Esophagus squamous epithelium (tissue), 5 donors: ENCODE measurements at regions not wholly inside any gene's neighbourhood (a gene's known extent, or its start where the extent isn't known, plus 50 kb on each side); places are given as distances from the start of the nearest gene placed in this dataset.
A peak's percentile ranks its signal among the peaks of the same experiment; 100 is the strongest.

Experiments
- DNase-seq: peaks from one replicate; lab custom pipeline; 2025; lab: John Stamatoyannopoulos, UW
- H3K27ac ChIP-seq, 4 donors: fragments of 200-600 bp; sonication (generic); one replicate each; pipeline ENCODE4 v1.5.1; 2016 to 2019; ENCODE audit warnings: mild to moderate bottlenecking in 1 of 4
- H3K27me3 ChIP-seq, 4 donors: fragments of 200-600 bp; sonication (generic); 1 replicate in 3 of 4; 2 replicates in 1 of 4; pipeline versions ENCODE4 v1.5.1 to v1.6.0; 2017 to 2021; ENCODE audit warnings: antibody characterized with exemption in 1 of 4
- H3K36me3 ChIP-seq, 3 donors: fragments of 200-600 bp; sonication (generic); one replicate each; pipeline ENCODE4 v1.5.1; 2016 to 2019
- H3K4me1 ChIP-seq, 3 donors: fragments of 200-600 bp; sonication (generic); one replicate each; pipeline ENCODE4 v1.5.1; 2017 to 2019
- H3K4me3 ChIP-seq, 4 donors: fragments of 200-600 bp; sonication (generic); 1 replicate in 3 of 4; 2 replicates in 1 of 4; pipeline ENCODE4 v1.5.1; 2016 to 2019; ENCODE audit warnings: mild to moderate bottlenecking in 2 of 4, moderate library complexity in 1 of 4
- H3K9me3 ChIP-seq, 3 donors: fragments of 200-600 bp; sonication (generic); one replicate each; pipeline ENCODE4 v1.5.1; 2016 to 2019
- CTCF ChIP-seq, 6 experiments: fragments of 450-650 bp in 4 of 6; fragments of 200-600 bp in 2 of 6; sonication (generic) in 2 of 6; IDR thresholded peaks; one replicate each; pipeline ENCODE4 v1.5.1; 2016 to 2019; ENCODE audit warnings: antibody characterized with exemption in 6 of 6, mild to moderate bottlenecking in 4 of 6, moderate library complexity in 4 of 6
- POLR2A ChIP-seq, 4 donors: fragments of 450-650 bp; IDR thresholded peaks; one replicate each; pipeline ENCODE4 v1.6.1; 2017; ENCODE audit warnings: antibody characterized with exemption in 4 of 4, mild to moderate bottlenecking in 4 of 4, moderate library complexity in 3 of 4
- WGBS, 2 donors: methylation state at CpG; one replicate each; pipeline ENCODE4 v1.1.5; 2018; 5-methylcytosine and 5-hydroxymethylcytosine counted together
- intact Hi-C: fragments of 100-400 bp; cut with DNase I; formaldehyde crosslinking; loops from one replicate; pipeline ENCODE4 v1.15.0; 2022
- donor health status: DM: yes; HTN: yes; CAD: no.

- H3K27ac ChIP-seq, result no peak overlapping the region
- H3K27me3 ChIP-seq, result no peaks in the 10 kb centered on the region
- no peaks in the 10 kb centered on the region for H3K4me1 ChIP-seq
- H3K36me3 ChIP-seq, result no peaks in the 10 kb centered on the region
- H3K9me3 ChIP-seq, result no peaks in the 10 kb centered on the region
- H3K4me3 ChIP-seq, result no peak overlapping the region
- no peak for DNase-seq
- TF ChIP-seq POLR2A (IDR thresholded peaks at IDR 0.05) (no peak), CTCF (IDR thresholded peaks at IDR 0.05) (no peak)
- 45 to 66% methylated on average over 2 of the region's 2 CpGs for WGBS, 2 donors
- intact Hi-C loops, result no loop called here
Observed at GRCh38 chr14:42441615-42442014, 834.9 kb downstream of the LRFN5 start.

- H3K27me3 ChIP-seq, result no peaks in the 10 kb centered on the region
- TF ChIP-seq POLR2A (IDR thresholded peaks at IDR 0.05), result no peak
- no peak for TF ChIP-seq CTCF (IDR thresholded peaks at IDR 0.05)
- intact Hi-C loops, result no loop called here
- no peak for DNase-seq
- no peaks in the 10 kb centered on the region for H3K36me3 ChIP-seq
- no peak overlapping the region for H3K27ac ChIP-seq
- H3K9me3 ChIP-seq, result no peaks in the 10 kb centered on the region
- H3K4me1 ChIP-seq, result no peaks in the 10 kb centered on the region
- no peak overlapping the region for H3K4me3 ChIP-seq
- WGBS, 2 donors, result 71 to 79% methylated on average over 5 of the region's 5 CpGs
Observed at GRCh38 chr14:42437809-42438208, 831.1 kb downstream of the LRFN5 start.

GRCh38 chr14:42429401-42429800, 822.7 kb downstream of the LRFN5 start:
- Histone ChIP-seq H3K9me3 (no peaks in the 10 kb centered on the region), H3K4me1 (peaks cover 0 to 12% (median 7%) of the 10 kb centered on the region in 3 donors), H3K36me3 (no peaks in the 10 kb centered on the region), H3K27ac (peak overlapping the region; percentile 21 to 75 (median 68)), H3K27me3 (no peaks in the 10 kb centered on the region), H3K4me3 (no peak overlapping the region)
- intact Hi-C loops, result no loop called here
- DNase-seq, result no peak
- TF ChIP-seq CTCF (IDR thresholded peaks at IDR 0.05), result no peak
- TF ChIP-seq POLR2A (IDR thresholded peaks at IDR 0.05), result no peak
- WGBS, 2 donors, result 21 to 26% methylated on average over 2 of the region's 2 CpGs

GRCh38 chr14:42428996-42429395, 822.3 kb downstream of the LRFN5 start:
- TF ChIP-seq CTCF (IDR thresholded peaks at IDR 0.05), result no peak
- TF ChIP-seq POLR2A (IDR thresholded peaks at IDR 0.05), result no peak
- intact Hi-C loops, result no loop called here
- Histone ChIP-seq H3K36me3 (no peaks in the 10 kb centered on the region), H3K4me1 (peaks cover 0 to 12% (median 7%) of the 10 kb centered on the region in 3 donors), H3K27ac (peak overlapping the region in 3 of 4 donors; percentile 66 to 75 (median 71)), H3K4me3 (no peak overlapping the region), H3K9me3 (no peaks in the 10 kb centered on the region), H3K27me3 (no peaks in the 10 kb centered on the region)
- WGBS, 2 donors, result 0 to 30% methylated on average over 1 of the region's 1 CpG
- DNase-seq, result no peak

- Histone ChIP-seq H3K36me3 (no peaks in the 10 kb centered on the region), H3K27me3 (no peaks in the 10 kb centered on the region), H3K9me3 (no peaks in the 10 kb centered on the region), H3K4me1 (peaks cover 0 to 8% (median 4%) of the 10 kb centered on the region in 3 donors), H3K4me3 (no peak overlapping the region), H3K27ac (no peak overlapping the region)
- no peak for TF ChIP-seq CTCF (IDR thresholded peaks at IDR 0.05)
- no peak for TF ChIP-seq POLR2A (IDR thresholded peaks at IDR 0.05)
- intact Hi-C loops, result no loop called here
- no peak for DNase-seq
Observed at GRCh38 chr14:42424501-42424900, 817.8 kb downstream of the LRFN5 start.
